Breast epithelium (tissue), 3 donors: ENCODE measurements at regions not wholly inside any gene's neighbourhood (a gene's known extent, or its start where the extent isn't known, plus 50 kb on each side); places are given as distances from the start of the nearest gene placed in this dataset.

Source experiments
- CTCF ChIP-seq, 3 donors: fragments of 450-650 bp; IDR thresholded peaks; one replicate each; pipeline ENCODE4 v1.5.1; 2016 to 2017; ENCODE audit warnings: antibody characterized with exemption in 3 of 3, mild to moderate bottlenecking in 3 of 3, moderate library complexity in 3 of 3
- POLR2A ChIP-seq: fragments of 450-650 bp; IDR thresholded peaks from one replicate; pipeline ENCODE4 v1.6.1; 2016; ENCODE audit warnings: antibody characterized with exemption, mild to moderate bottlenecking, moderate library complexity

- TF ChIP-seq CTCF (IDR thresholded peaks at IDR 0.05) (no peak), POLR2A (no peak)
Measured at GRCh38 chr11:45459491-45459890, 173.3 kb upstream of the SYT13 start.
